Activated B cell treated with CpG ODN at 0.5 μM for 24 hours (primary cell): ENCODE measurements at regions not wholly inside any gene's neighbourhood (a gene's known extent, or its start where the extent isn't known, plus 50 kb on each side); places are given as distances from the start of the nearest gene placed in this dataset.
"Not testable (repeated sequence)": the region's sequence is repeated elsewhere in the genome, so short reads cannot be mapped to it uniquely, and the experiment has no call there.

Experiments used
- ATAC-seq: fragments of 200-7000 bp; cut with Tn5 transposase; one replicate; pipeline ENCODE4 v1.10.0; 2021; ENCODE audit warnings: low read depth, mild to moderate bottlenecking, moderate library complexity
- CTCF ChIA-PET: fragments of 350-600 bp; sonication (Branson Sonifier 250); formaldehyde crosslinking; loops from one replicate; lab custom pipeline; 2021; ENCODE audit warnings: antibody characterized with exemption; lab: Charles Lee
- POLR2A ChIA-PET: fragments of 350-600 bp; sonication (Branson Sonifier 250); formaldehyde crosslinking; loops from one replicate; lab custom pipeline; 2021; ENCODE audit warnings: antibody characterized with exemption; lab: Charles Lee
- DNase-seq: peaks from one replicate; pipeline ENCODE4 v3.0.0; 2022
- H3K27ac Mint-ChIP-seq: one replicate; pipeline ENCODE4 v1.8.0; 2020; ENCODE audit warnings: mixed read lengths
- H3K27me3 Mint-ChIP-seq: one replicate; pipeline ENCODE4 v1.8.0; 2021; ENCODE audit warnings: mixed read lengths
- H3K36me3 Mint-ChIP-seq: one replicate; pipeline ENCODE4 v1.8.0; 2021; ENCODE audit warnings: low read depth, mixed read lengths
- H3K4me1 Mint-ChIP-seq: one replicate; pipeline ENCODE4 v1.8.0; 2021; ENCODE audit warnings: mixed read lengths
- H3K4me3 Mint-ChIP-seq: one replicate; pipeline ENCODE4 v1.8.0; 2020; ENCODE audit warnings: mild to moderate bottlenecking, mixed read lengths
- H3K9me3 Mint-ChIP-seq: one replicate; pipeline ENCODE4 v1.8.0; 2020; ENCODE audit warnings: mixed read lengths
- intact Hi-C: fragments of 100-400 bp; cut with micrococcal nuclease; formaldehyde crosslinking; loops from one replicate; pipeline ENCODE4 v1.15.1; 2024
- TF ChIP-seq, protein P1 (sequence below): fragments of 200-600 bp; IDR thresholded peaks from one replicate; pipeline ENCODE4 v1.8.0; 2022; ENCODE audit warnings: antibody characterized with exemption, mild to moderate bottlenecking

DNA sequence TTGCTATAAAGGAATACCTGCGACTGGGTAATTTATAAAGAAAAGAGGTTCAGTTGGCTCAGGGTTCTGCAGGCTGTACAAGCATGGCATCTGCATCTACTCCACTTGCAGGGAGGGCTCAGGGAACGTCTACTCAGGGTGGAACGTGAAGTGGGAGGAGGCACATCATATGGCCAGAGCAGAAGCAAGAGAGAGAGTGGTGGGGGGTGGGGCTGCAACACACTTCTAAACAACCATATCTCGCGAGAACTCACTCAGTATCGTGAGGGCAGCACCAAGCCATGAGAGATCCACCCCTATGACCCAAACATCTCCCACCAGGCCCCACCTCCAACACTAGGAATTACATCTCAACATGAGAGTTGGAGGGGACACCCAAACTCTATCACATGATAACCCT, 109.8 kb upstream of the SCAF8 start:
- peaks cover 5% of the 10 kb centered on the region for H3K27me3 Mint-ChIP-seq
- H3K4me1 Mint-ChIP-seq: no peaks in the 10 kb centered on the region
- TF ChIP-seq, protein P1, sequence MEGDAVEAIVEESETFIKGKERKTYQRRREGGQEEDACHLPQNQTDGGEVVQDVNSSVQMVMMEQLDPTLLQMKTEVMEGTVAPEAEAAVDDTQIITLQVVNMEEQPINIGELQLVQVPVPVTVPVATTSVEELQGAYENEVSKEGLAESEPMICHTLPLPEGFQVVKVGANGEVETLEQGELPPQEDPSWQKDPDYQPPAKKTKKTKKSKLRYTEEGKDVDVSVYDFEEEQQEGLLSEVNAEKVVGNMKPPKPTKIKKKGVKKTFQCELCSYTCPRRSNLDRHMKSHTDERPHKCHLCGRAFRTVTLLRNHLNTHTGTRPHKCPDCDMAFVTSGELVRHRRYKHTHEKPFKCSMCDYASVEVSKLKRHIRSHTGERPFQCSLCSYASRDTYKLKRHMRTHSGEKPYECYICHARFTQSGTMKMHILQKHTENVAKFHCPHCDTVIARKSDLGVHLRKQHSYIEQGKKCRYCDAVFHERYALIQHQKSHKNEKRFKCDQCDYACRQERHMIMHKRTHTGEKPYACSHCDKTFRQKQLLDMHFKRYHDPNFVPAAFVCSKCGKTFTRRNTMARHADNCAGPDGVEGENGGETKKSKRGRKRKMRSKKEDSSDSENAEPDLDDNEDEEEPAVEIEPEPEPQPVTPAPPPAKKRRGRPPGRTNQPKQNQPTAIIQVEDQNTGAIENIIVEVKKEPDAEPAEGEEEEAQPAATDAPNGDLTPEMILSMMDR: no peak
- POLR2A ChIA-PET: no interaction called here
- H3K36me3 Mint-ChIP-seq: no peaks in the 10 kb centered on the region
- H3K27ac Mint-ChIP-seq: no peak overlapping the region
- ATAC-seq (no peak), DNase-seq (no peak)
- intact Hi-C loops: no loop called here
- CTCF ChIA-PET: no interaction called here
- no peak overlapping the region for H3K4me3 Mint-ChIP-seq
- H3K9me3 Mint-ChIP-seq: peaks cover 15% of the 10 kb centered on the region

DNA sequence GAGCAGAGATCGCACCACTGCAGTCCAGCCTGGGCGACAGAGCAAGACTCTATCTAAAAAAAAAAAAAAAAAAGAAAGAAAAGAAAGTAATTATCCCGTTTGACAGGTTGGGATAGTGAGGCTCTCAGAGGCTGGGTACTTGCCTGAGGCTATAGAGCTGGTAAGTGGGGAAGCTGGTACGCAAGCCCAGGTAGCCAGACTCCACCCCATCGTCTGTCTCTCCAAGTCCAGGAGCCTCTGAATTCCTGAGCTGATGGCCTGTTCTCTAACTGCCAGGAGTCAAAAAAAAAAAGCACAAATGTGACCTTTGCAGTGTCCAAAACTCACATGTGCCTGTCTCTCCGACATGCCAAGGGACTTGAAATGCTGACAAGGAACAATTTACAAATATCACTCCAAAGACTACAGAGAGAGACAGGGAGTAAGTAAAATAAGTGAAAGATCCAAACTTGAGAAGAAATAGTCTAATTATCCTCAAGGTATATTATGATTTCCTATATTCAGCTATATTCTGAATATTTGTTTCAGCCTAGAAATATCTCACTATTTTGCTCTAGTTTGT, 109.1 kb upstream of the SCAF8 start:
- H3K4me1 Mint-ChIP-seq: no peaks in the 10 kb centered on the region
- TF ChIP-seq, protein P1: no peak
- no peak overlapping the region for H3K4me3 Mint-ChIP-seq
- no peak for ATAC-seq
- H3K27ac Mint-ChIP-seq: no peak overlapping the region
- intact Hi-C loops: no loop called here
- peaks cover 2% of the 10 kb centered on the region for H3K27me3 Mint-ChIP-seq
- H3K36me3 Mint-ChIP-seq: no peaks in the 10 kb centered on the region
- H3K9me3 Mint-ChIP-seq: peaks cover 15% of the 10 kb centered on the region
- ChIA-PET POLR2A (no interaction called here), CTCF (no interaction called here)
- no peak for DNase-seq

DNA sequence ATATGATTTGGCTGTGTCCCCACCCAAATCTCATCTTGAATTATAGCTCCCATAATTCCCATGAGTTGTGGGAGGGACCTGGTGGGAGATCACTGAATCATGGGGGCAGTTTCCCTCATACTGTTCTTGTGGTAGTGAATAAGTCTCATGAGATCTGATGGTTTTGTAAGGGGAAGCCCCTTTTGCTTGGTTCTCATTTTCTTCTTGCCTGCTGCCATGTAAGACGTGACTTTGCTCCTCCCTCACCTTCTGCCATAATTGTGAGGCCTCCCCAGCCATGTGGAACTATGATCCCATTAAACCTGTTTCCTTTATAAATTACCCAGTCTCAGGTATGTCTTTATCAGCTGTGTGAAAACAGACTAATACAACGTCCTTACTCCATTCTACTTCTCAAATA, 108.5 kb upstream of the SCAF8 start:
- CTCF ChIA-PET, ATAC-seq, intact Hi-C loops, POLR2A ChIA-PET, H3K4me1 Mint-ChIP-seq, H3K27ac Mint-ChIP-seq, H3K4me3 Mint-ChIP-seq, H3K36me3 Mint-ChIP-seq, H3K27me3 Mint-ChIP-seq, DNase-seq: not testable (repeated sequence)
- peaks cover 15% of the 10 kb centered on the region for H3K9me3 Mint-ChIP-seq

DNA sequence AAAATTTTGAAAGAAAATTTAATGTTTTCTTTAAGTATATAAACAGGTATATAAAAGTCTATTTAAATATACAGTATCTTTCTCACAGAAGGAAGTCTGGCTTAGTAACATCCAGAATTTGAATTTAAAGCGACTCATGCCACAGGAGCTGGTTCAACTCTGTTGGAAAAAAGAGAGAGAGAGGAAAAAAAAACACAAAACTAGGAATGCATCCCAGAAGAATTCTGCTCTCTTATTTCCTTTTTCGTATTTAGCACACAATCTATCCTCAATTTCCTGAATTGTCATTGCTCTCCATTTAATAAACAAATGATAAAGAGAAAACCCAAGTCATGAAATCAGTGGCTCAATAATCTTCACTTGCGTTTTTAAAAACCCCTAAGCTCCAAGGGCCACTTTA, 107.5 kb upstream of the SCAF8 start:
- no peaks in the 10 kb centered on the region for H3K4me1 Mint-ChIP-seq
- POLR2A ChIA-PET: no interaction called here
- CTCF ChIA-PET: no interaction called here
- no peak overlapping the region for H3K27ac Mint-ChIP-seq
- DNase-seq: no peak
- TF ChIP-seq, protein P1: no peak
- peaks cover 15% of the 10 kb centered on the region for H3K9me3 Mint-ChIP-seq
- peaks cover 2% of the 10 kb centered on the region for H3K27me3 Mint-ChIP-seq
- no peak for ATAC-seq
- no peaks in the 10 kb centered on the region for H3K36me3 Mint-ChIP-seq
- intact Hi-C loops: no loop called here
- H3K4me3 Mint-ChIP-seq: no peak overlapping the region

DNA sequence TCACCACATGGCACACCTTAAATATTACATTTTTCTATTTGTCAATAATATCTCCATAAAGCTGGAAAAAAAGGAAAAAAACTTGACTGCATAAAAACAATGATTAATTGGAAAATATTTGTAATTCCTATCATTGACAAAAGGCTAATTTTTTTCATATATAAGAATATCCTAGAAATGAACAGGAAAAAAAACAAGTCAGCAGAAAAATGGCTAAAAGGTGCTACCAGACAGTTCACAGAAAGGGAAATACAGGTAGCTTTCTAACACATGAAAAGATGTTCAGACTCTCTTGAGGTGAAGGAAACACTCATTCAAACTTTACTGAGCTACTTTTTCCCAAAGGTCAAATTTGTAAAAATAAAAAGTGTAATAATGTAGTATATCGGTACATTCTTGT, 104.1 kb upstream of the SCAF8 start:
- intact Hi-C loops: no loop called here
- Mint-ChIP-seq H3K27me3 (peaks cover 12% of the 10 kb centered on the region), H3K4me1 (no peaks in the 10 kb centered on the region), H3K9me3 (peaks cover 20% of the 10 kb centered on the region), H3K27ac (no peak overlapping the region), H3K36me3 (peaks cover 3% of the 10 kb centered on the region), H3K4me3 (no peak overlapping the region)
- ChIA-PET POLR2A (no interaction called here), CTCF (no interaction called here)
- TF ChIP-seq, protein P1: no peak
- ATAC-seq (no peak), DNase-seq (no peak)

DNA sequence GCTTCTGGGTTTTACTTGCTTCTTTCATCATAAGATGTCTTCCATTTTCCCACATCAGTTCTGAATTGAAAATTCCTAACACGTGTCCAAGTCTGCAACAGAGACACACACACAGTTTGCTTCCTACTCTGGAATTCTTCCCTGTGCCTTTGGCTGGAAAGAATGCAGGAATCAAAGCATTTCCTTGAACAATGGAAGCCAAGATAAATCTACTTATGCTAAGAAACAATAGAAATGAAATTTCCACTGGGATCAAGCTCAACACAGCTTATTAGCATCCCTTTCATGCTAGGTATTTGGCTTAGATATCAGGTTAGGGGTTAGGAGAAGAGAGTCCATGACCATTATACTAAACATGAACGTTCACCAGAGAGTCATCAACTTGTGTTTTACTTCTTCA, 101.1 kb upstream of the SCAF8 start:
- POLR2A ChIA-PET: no interaction called here

More for the DNA sequence above, 101.1 kb upstream of the SCAF8 start:
- ATAC-seq (no peak), DNase-seq (no peak)
- CTCF ChIA-PET: no interaction called here
- TF ChIP-seq, protein P1: no peak
- H3K4me3 Mint-ChIP-seq: no peak overlapping the region
- intact Hi-C loops: no loop called here
- H3K27ac Mint-ChIP-seq: no peak overlapping the region
- peaks cover 3% of the 10 kb centered on the region for H3K36me3 Mint-ChIP-seq
- H3K9me3 Mint-ChIP-seq: peaks cover 13% of the 10 kb centered on the region
- H3K27me3 Mint-ChIP-seq: peaks cover 18% of the 10 kb centered on the region
- H3K4me1 Mint-ChIP-seq: no peaks in the 10 kb centered on the region
